ENCODE measurements at regions not wholly inside any gene's neighbourhood (a gene's known extent, or its start where the extent isn't known, plus 50 kb on each side); places are given as distances from the start of the nearest gene placed in this dataset.
"Not testable (repeated sequence)": the region's sequence is repeated elsewhere in the genome, so short reads cannot be mapped to it uniquely, and the experiment has no call there.

GRCh38 chr20:11708223-11708622 is 209.5 kb upstream of the BTBD3 start:
- not testable (repeated sequence) for TF ChIP-seq CTCF (IDR thresholded peaks at IDR 0.05); POLR2A (IDR thresholded peaks at IDR 0.05; ENCODE audit: low read depth)
